Stimulated activated CD4-positive, alpha-beta T cell treated with anti-CD3 and anti-CD28 coated beads, Interleukin-4, amount 100 ng/mL, for 24 hours (primary cell): ENCODE measurements at regions not wholly inside any gene's neighbourhood (a gene's known extent, or its start where the extent isn't known, plus 50 kb on each side); places are given as distances from the start of the nearest gene placed in this dataset.

Experiments
- DNase-seq: peaks from one replicate; pipeline ENCODE4 v3.0.0-alpha.2; 2020

- no peak for DNase-seq
These were observed 221.8 kb downstream of the LACC1 start for GRCh38 chr13:44101347-44102083.

GRCh38 chr13:44103429-44104196 is 223.9 kb downstream of the LACC1 start:
- DNase-seq = no peak

DNA sequence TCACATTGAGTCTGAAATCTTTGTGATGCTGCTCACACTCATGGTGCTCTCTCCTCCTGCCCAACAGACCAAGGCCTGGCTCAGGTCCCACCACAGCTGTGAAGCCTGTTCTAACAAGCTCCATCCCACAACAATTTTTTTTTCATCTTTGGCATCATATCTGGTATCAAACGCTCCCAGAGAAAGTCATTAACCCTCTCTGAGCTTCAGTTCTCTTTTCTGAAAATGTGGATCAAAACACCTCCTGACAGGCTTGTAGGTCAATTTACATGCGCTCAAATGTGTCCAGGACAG is 224.4 kb downstream of the LACC1 start:
- DNase-seq = no peak

DNA sequence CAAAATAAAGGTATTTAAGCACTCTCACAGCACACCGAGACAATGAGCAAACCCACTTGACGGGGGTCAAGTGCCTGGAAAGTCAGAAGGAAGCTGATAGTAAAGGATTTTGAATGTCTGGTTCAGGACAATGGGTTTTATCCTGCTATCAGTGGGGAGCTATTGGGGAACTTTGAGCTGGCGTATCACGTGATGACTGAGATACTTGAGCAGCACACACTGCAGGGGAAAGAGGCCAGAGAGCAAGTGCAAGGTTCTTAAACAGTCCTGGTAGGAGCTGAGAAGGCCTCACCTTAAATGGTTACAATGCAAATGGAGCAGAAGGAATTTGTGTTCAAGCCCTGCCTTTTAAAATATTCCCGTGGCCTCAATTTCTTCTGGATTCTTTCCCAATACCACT is 225.3 kb downstream of the LACC1 start:
- no peak for DNase-seq

GRCh38 chr13:44106266-44107152 is 226.8 kb downstream of the LACC1 start:
- DNase-seq = no peak

GRCh38 chr13:44107357-44108121 is 227.8 kb downstream of the LACC1 start:
- no peak for DNase-seq

DNA sequence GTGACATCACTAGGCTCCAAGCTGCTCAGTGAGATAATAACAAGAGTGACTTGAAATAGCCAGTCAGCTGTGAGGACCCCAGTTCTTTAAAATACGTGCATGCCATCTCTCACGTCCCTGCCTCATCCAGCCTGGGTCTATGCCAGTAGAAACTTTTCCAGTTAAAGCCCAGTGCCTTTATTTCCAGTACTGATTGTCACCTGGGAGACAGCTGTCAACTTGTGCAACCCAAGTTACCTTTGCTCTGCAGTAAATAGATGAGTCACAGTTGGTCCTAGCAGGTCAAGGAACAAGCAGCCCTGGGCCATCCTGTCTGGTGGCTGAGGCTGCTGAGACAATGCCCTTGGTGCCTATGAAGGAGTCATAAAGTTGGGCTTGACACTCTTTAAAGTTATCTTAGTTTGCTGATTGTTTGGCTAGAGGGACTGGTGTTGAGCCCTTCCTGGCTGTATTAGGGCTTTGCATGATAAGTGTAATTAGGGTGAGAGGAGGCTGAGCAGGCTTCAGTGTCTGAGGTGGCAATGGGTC is 228.7 kb downstream of the LACC1 start:
- DNase-seq = no peak

DNA sequence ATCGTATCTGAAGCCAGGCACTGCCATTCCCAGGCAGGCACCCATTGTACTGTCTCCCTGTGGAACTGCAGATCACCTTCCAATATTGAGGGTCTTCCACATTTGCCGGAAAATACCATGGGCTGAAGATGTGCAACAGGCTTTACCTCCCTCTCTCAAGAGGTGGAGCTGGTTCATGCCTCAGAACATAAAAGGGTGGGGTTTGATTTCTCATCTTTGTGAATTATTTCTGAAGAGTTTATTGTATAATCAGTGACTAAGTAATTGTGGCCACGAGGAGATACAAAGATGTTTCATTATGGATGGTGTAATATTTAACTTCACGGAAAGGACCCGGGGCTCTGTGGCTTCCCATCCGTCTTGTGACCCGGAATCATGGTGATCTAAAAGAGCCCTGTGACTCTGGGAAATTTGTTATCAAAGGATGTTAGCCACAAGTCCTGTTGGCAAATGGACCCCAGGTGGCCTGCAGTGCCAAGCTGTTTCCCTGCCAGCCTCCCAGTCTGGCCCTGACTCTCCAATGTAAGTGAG is 230.5 kb downstream of the LACC1 start:
- no peak for DNase-seq

- DNase-seq = no peak
These were observed 232.0 kb downstream of the LACC1 start for GRCh38 chr13:44111701-44112100.

GRCh38 chr13:44112700-44113329 is 233.1 kb downstream of the LACC1 start:
- DNase-seq = no peak

DNA sequence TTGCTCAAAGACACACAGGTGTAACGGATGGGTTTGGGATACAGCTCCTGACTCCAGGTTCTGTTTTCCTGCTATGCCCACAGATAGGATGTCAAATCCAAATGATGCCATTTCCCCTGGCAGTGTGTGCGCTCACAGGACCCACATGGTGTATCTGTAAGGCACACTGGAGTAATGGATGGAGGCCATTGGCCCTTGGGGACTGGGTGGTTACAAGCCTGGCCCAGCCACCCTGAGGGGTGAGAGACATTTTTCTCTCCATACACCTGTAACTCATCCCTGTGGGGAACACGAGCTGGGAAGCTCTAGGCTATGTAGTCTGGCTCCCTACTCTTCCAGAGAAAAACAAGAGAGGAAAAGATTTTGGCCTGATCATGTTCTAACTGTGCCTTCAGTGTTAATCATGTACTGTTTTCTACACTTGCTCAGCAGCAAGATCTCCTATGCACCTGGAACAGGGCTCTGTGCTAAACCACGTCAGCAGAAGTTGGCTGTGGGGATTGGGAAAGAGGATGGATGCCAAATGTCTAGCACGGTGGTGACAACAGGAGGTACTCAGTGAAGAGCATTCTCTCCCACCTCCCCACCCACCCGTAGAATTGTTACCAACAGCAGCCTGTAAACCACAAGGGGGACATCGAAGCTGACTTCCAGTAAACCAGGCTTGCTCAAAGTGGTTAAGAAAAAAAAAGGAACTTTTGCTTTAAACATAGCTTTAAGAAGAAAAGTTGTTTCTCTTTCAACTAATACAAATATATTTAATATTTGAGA is 237.0 kb downstream of the LACC1 start:
- DNase-seq = no peak

- no peak for DNase-seq
These were observed 237.6 kb downstream of the LACC1 start for GRCh38 chr13:44117351-44117750.

DNA sequence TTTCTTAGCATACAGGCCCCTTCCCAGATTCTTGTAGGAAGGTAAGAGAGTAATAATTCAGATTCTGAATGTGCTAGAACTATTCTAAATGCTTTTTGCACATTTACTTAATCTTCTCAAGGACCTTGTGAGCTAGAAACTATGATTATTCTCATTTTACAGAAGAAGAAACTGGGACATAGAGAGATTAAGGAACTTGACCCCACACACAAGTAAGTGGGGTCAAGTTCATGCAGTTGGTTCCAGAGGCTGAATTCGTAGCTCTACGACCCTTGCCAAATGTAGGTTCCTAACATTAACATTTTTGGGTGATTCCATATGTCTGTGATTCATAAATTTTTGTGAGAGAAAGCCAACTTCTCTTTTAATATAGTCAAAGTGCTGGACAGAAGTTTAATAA is 238.1 kb downstream of the LACC1 start:
- DNase-seq = no peak

GRCh38 chr13:44118881-44119280 is 239.2 kb downstream of the LACC1 start:
- no peak for DNase-seq

DNA sequence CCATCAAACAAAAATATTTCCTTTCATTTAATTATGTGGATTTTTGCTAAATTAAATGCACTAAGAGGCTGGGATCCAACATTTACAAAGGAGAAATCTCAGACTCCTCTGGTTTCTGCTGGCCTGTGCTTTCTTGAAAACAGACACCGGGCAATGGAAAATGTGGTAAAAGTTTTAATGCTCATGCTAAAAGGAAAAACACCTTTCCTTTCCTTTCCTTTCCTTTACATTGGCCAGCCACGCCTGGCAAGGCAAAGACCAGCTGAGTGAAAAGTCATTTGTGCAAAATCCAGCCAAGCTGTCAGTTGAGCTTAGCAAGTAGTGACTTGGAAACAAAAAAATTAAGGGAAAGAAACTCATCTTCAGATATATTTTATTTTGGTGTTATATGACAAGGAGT is 240.3 kb downstream of the LACC1 start:
- DNase-seq = no peak

DNA sequence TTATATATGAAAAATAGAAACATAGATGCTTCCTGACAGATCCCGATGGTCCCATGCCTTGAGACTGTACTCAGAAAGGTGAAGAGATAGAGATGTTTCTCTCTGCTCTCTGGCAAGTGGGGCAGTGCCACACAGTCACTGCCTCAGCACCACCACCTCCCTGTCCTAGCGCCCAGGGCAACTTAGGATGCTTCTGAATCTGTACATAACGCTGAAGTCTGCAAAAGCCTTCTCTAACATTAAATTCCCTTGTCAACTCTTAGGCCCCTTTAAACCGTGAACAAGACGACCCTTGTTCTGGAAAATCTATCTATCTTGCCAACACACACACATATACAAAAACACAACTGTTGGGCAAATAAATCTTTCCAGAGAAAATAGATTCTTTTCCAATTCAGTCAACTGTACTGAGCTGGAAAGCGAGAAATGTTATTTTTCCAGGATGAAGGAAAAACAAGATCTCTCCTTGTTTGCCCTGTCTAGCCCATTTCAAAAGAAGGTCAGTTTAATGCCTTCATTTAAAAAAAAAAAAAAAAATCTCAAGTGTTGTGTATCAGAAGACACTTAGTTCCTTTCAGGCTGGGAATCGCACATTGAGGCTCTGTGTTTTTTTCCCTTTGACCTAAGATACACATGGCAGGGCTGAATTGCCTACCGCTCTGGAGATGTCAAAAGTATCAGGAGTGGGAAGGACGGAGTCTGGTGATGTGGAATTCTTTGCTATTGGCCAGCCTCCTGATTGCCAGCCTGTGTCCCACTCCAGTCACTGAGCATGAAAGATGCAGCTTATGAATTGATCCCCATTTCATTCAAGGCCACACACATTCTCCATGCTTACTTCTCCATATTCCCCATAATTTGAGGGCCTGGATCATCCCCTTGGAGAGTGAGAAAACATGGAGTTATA is 241.4 kb downstream of the LACC1 start:
- no peak for DNase-seq

DNA sequence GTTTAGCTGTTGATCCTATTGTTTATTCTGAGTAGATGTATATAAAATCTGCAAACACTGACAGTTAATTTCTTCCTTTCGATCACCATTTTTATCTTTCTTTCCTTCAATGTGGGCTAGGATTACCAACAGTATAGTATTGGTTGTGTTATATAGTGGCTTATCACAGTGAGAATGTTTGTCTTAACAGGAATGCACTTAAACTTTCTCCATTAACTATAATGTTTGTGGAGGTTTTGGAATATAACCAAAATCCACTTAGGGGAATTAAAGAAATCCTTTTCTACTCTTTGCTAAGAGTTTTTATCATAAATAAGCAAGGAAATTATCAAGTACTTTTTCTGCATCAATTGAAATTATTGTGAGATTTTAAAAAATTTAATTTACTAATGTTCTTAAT is 244.6 kb downstream of the LACC1 start:
- no peak for DNase-seq

- DNase-seq = no peak
These were observed 246.3 kb downstream of the LACC1 start for GRCh38 chr13:44125943-44126469.

DNA sequence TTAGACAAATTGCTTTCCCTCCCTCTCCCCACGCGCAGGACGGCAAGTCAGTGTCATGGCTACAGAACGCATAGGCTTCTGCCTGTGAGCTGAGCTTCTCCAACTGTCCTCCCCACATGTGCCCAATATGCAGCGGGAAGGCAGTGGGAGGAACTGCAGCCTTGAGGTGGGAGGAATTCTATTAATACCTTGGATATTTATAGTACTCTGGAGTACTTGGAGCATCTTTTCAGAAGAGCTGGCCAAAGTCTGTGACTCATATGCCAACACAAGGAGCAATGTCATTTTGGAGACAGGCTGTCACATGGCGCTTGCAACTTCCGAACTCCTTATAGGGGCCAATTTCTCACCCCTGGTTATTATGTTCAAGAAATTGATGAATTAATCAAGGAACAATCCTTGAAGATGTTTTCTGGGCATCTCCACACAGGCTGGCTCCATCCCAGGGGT is 245.0 kb upstream of the SERP2 start:
- DNase-seq = no peak

GRCh38 chr13:44129418-44129817 is 244.2 kb upstream of the SERP2 start:
- no peak for DNase-seq
